ENCODE measurements at regions not wholly inside any gene's neighbourhood (a gene's known extent, or its start where the extent isn't known, plus 50 kb on each side); places are given as distances from the start of the nearest gene placed in this dataset.

GRCh38 chr18:71077451-71077850 is 788.6 kb downstream of the SOCS6 start:
- no peak for TF ChIP-seq RAD21 (IDR thresholded peaks at IDR 0.05; ENCODE audit: low read depth)
- TF ChIP-seq EP300 (IDR thresholded peaks at IDR 0.05; ENCODE audit: borderline replicate concordance): no peak
- no peak for TF ChIP-seq REST (IDR thresholded peaks at IDR 0.05; ENCODE audit: low read depth)
- TF ChIP-seq YY1 (IDR thresholded peaks at IDR 0.05; ENCODE audit: low read depth): no peak

All from Ishikawa (cell line).